Pulmonary artery endothelial cell (primary cell): ENCODE measurements at regions not wholly inside any gene's neighbourhood (a gene's known extent, or its start where the extent isn't known, plus 50 kb on each side); places are given as distances from the start of the nearest gene placed in this dataset.

ENCODE experiments used
- DNase-seq: peaks from one replicate; pipeline ENCODE4 v3.0.0-alpha.2; 2011; ENCODE audit warnings: low read depth, low spot score

DNA sequence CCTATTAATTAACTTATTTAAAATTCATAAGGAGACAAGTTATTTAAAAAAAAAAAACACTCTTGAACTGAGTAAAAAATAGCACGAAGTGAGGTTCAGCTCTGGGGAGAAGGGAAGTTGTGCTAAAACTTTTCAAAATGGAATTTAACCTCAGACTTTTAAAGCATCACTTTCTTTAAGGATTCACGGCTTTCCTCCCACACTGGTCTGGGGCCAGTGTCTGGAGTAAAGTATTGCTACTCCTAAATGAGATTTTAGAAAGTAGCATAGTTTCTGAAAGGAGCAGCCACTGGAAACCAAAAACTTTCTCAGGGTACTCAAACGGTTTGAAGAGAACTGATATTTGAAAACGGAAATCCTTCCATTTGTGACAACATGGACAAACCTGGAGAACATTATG lies 97.7 kb upstream of the CYP1B1 start:
- DNase-seq, result no peak

- no peak for DNase-seq
These were observed 95.4 kb upstream of the CYP1B1 start for GRCh38 chr2:38171208-38171855.

DNA sequence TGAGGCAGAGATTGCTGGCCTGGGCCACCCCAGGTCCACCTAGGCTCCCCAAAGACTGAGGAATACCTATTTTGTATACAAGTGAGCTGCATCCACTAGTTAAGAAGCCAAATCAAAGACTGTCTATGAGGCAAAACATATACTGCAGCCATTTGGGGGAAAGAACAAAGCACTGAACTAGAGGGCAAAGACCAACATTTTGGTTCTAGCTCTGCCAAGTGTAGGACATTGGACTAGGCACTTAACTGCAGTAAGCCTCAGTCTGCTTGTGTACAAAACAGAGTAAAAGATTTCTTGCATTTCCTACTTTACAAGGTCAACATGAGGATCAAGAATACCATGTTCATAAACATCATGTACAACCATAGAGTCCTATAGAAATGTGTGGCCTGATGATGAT lies 94.8 kb upstream of the CYP1B1 start:
- no peak for DNase-seq

GRCh38 chr2:38170067-38170466 lies 94.1 kb upstream of the CYP1B1 start:
- no peak for DNase-seq

DNA sequence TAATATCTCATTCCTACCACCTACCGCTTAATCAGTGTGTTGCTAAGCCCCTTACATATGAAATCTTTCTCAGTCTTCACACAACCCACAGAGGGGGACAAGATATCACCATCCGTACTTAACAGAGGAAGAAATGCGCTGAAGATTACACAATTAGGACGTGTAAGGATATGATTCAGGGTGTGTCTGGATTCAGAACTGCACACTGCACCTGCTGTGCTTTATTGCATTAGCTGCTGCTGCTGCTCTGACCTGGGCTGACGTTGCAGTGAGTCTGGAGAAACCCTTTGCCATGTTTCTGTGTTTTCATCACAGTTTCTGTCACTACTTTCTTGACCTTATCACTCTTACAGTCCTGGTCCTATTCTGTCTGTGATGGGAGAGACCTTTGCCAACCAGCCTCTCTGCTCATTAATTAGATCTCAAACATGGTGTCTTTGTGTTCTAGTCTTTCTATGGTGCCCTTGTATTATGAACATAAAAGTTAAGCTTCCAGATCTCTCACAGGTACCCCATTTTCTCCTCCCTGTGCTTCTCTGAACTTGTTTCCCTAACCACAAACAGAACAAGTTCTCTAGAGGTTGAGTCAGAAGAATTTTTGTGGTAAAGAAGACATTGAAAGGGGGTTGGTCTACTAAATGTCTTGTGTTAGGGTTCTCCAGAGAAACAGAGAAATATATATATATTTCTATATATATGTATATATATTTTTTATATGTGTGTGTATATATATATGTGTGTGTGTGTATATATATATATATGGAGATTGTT lies 92.9 kb upstream of the CYP1B1 start:
- DNase-seq, result no peak

DNA sequence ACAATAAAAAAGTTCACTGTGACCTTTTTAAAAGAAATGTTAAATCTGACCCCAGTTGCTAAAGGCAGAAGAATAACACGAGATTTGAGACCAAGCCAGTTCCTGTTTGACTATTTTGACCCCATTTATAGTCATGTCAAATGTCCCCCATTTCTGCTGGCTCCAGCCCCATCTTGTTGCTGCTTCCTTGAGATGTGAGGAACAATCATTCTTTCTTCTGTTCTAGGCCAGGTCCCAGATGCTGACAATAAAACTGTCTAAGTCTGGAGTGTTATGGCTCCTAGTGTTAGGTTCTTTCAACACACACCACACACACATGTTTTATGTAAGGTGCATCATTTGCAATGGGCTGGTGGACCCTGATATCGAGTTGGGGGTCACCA lies 92.0 kb upstream of the CYP1B1 start:
- no peak for DNase-seq

DNA sequence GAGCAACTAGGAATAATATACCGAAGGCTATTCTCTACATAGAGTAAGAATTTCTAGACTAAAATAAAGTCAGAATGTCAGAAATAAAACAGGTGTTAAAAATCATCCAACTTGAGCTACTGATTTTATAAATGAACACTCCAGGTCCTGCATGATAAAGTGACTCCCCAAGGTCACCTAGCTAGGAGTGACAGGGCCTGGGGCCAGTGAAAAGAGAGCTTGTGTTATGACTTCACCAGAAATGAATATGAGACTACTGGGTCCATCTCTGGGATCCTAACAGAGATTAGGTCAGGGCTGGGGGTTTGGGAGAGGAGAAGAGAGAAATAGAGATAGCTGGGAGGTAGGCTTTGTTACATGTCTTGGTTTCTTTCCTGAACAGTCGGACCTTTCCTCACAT lies 89.7 kb upstream of the CYP1B1 start:
- no peak for DNase-seq

DNA sequence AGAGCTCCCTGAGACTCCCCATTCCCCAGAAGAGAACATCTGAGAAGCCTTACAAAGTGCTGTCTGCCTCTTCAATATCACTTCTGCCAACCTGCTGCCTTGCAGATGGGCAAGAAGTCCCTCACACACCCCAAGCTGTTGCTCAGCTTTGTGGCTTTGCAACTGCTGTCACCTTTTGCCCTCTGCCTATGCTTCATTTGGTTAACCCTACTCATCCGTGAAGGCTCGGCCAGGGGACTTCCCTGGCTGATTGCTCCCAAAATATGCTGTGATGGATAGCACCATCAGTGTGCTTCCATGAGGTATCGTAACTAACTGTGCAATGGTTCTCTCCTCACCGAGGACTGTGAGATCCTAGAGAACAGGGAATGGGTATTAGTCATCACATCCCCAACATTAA lies 88.9 kb upstream of the CYP1B1 start:
- DNase-seq, result no peak

- DNase-seq, result no peak
These were observed 87.6 kb upstream of the CYP1B1 start for GRCh38 chr2:38163579-38163978.

GRCh38 chr2:38163006-38163405 lies 87.1 kb upstream of the CYP1B1 start:
- no peak for DNase-seq

- DNase-seq, result no peak
These were observed 84.6 kb upstream of the CYP1B1 start for GRCh38 chr2:38160516-38160915.

DNA sequence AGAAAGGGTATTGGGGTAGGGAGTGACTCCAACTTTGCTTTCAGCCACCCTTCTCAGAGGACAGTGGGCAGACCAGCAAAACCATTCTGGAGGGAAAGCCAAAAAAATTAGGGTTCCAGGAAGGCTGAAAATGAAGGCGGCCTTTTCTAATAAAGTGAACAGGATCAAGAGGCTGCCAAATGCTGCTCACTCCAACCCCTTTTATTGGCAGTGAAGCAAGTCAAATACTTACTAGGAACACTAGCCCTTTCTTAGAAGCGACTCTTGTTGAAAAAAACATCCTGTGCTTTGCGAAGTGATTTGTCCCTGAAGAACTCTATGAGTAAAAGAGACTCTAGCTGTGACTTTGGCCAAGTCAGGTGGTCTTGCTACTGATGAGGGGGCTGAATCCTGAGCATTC lies 83.6 kb upstream of the CYP1B1 start:
- no peak for DNase-seq

- DNase-seq, result no peak
These were observed 83.2 kb upstream of the CYP1B1 start for GRCh38 chr2:38159191-38159590.

DNA sequence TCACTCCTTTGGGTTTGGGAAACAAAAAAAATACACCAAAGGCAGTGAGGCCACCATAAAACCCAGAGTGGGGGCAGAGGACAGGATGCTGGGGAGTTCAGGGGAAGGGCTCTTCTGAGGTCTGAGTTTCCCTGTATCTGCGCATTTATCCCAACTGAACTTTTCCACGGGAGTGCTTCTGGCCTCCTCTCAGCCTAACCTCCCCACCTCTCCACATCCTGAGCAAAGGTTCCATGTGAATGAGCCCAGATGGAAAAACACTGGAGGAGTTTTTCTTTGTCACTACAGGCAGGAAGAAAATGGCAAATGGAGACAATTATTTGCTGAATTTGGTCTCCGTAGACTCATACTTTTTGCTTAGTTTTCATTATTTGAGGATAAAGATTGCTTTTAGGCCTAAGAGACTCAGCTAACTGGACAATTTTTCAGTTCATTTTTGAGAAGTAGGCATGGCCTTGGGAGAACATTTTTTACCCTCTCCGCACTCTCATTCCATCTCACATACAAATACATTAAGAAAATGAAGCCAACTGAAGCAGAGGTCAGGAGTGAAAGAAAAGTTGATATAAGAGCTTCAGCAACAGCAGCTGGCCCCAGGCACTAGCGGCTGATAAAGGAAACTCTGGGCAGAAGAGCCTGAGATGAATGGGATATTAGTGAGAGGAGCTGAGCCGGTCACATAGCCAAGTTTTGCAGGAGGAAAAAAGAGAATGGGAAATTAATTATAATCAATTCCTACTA lies 82.6 kb upstream of the CYP1B1 start:
- DNase-seq, result no peak

GRCh38 chr2:38156436-38156835 lies 80.5 kb upstream of the CYP1B1 start:
- no peak for DNase-seq

- no peak for DNase-seq
These were observed 79.1 kb upstream of the CYP1B1 start for GRCh38 chr2:38155015-38155414.

GRCh38 chr2:38154395-38154794 lies 78.4 kb upstream of the CYP1B1 start:
- no peak for DNase-seq

- DNase-seq, result no peak
These were observed 77.7 kb upstream of the CYP1B1 start for GRCh38 chr2:38153476-38154135.

GRCh38 chr2:38152913-38153312 lies 77.0 kb upstream of the CYP1B1 start:
- DNase-seq, result no peak

GRCh38 chr2:38152035-38152434 lies 76.1 kb upstream of the CYP1B1 start:
- DNase-seq, result no peak

DNA sequence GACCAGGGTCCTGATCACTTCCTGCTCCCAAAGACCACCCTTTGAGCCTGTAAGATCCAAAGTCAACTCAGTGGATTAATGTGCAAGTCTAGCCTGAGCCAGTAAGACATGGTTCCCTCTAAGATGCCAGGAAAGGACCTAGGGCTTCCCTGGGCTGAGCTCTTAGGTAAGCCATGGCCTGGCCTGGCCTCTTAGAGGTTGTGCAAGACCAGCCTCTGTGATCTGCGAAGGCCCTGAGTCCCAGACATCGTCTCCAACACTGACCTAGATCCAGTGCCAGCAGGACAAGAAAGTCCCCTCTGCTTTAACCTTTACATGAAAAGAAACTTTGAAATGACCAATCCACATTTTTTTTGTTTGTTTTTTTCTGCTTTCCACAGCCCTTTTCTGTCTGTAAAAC lies 73.6 kb upstream of the CYP1B1 start:
- DNase-seq, result no peak

GRCh38 chr2:38148501-38148900 lies 72.5 kb upstream of the CYP1B1 start:
- DNase-seq, result no peak
